AG08395 (cell line): ENCODE measurements at regions not wholly inside any gene's neighbourhood (a gene's known extent, or its start where the extent isn't known, plus 50 kb on each side); places are given as distances from the start of the nearest gene placed in this dataset.

Experiments used
- DNase-seq: peaks from one replicate; pipeline ENCODE4 v3.0.0; 2012; ENCODE audit warnings: mixed read lengths, low spot score

- DNase-seq = no peak
Observed at GRCh38 chr14:25756876-25757275, 706.9 kb upstream of the STXBP6 start.

DNA sequence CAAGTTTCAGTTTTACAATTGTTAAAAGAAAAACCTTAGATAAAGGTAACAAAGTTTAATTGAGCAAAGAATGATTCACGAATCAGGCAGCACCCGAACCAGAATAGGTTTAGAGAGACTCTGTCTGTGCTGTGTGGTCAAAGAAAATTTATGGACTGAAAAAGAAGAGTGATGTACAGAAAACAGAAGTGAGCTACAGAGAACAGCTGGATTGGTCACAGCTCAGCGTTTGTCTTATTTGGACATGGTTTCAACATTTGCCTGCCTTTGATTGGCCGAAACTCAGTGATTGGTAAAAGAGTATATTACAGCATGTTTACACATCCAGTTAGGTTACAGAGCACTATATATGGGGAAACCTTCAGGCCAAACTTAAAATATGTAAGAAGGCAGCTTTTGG is 703.2 kb upstream of the STXBP6 start:
- DNase-seq = no peak

DNA sequence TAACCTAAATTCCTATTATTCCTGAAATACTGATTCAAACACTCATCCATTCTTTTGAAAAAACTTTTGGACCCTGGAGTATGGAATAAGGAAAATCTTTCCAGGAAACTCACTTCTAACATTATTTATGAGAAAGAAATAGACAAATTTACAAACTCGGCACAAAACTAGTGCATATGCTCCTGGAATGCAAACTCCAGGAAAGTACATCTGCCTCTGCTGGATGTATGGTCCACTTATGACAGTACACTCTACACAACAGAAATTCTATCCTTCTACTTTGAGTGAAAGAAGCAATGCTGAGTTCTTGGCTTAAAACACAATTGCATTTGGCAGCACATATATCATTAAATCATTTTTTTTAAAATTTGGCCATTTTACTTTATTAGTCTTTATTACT is 700.5 kb upstream of the STXBP6 start:
- DNase-seq = no peak
